Keratinocyte (primary cell): ENCODE measurements at regions not wholly inside any gene's neighbourhood (a gene's known extent, or its start where the extent isn't known, plus 50 kb on each side); places are given as distances from the start of the nearest gene placed in this dataset.
"Not testable (repeated sequence)": the region's sequence is repeated elsewhere in the genome, so short reads cannot be mapped to it uniquely, and the experiment has no call there.

Source experiments
- CTCF ChIP-seq, 3 experiments: IDR thresholded peaks in 1 of 3; conservative IDR thresholded peaks in 1 of 3; optimal IDR thresholded peaks in 1 of 3; 2 replicates in 2 of 3; 3 replicates in 1 of 3; pipeline versions ENCODE3 to v1.5.1; 2011; ENCODE audit warnings: low read length in 3 of 3, mild to moderate bottlenecking in 3 of 3, moderate library complexity in 2 of 3, control low read depth in 1 of 3, inconsistent platforms in 1 of 3; ENCODE audit not compliant: insufficient read depth in 2 of 3; ENCODE audit errors: extremely low read depth in 1 of 3
- EZH2 ChIP-seq: IDR thresholded peaks from one replicate; pipeline ENCODE4 v1.6.1; 2012; ENCODE audit warnings: inconsistent platforms, mild to moderate bottlenecking, low read length, moderate library complexity

GRCh38 chr18:3349046-3349841, 87.3 kb downstream of the MYL12B start:
- not testable (repeated sequence) for TF ChIP-seq EZH2; CTCF (optimal IDR thresholded peaks at IDR 0.05 in 1 of 3, IDR thresholded peaks at IDR 0.05 in 1 of 3, conservative IDR thresholded peaks at IDR 0.05 in 1 of 3; ENCODE audit: extremely low read depth in 1 of 3, insufficient read depth in 2 of 3, low read length in 3 of 3)
